ENCODE measurements at regions not wholly inside any gene's neighbourhood (a gene's known extent, or its start where the extent isn't known, plus 50 kb on each side); places are given as distances from the start of the nearest gene placed in this dataset.

- no peaks in the 10 kb centered on the region for H3K4me1 Mint-ChIP-seq
- no peak overlapping the region for H3K27ac Mint-ChIP-seq (ENCODE audit: low read depth)
- DNase-seq (ENCODE audit: low spot score in 2 of 2): no peak
- no peak for ATAC-seq (replicated peaks; ENCODE audit: extremely low read depth, poor library complexity, severe bottlenecking)
- peaks cover 15% of the 10 kb centered on the region for H3K9me3 Mint-ChIP-seq
- no peaks in the 10 kb centered on the region for H3K36me3 Mint-ChIP-seq (ENCODE audit: insufficient read depth)
- H3K27me3 Mint-ChIP-seq: no peaks in the 10 kb centered on the region
- no peak overlapping the region for H3K4me3 Mint-ChIP-seq
Measured at GRCh38 chr13:67440236-67440975, 210.3 kb upstream of the PCDH9 start.

- Mint-ChIP-seq H3K27ac (ENCODE audit: low read depth) (no peak overlapping the region), H3K4me1 (no peaks in the 10 kb centered on the region), H3K36me3 (ENCODE audit: insufficient read depth) (no peaks in the 10 kb centered on the region), H3K9me3 (peaks cover 15% of the 10 kb centered on the region), H3K4me3 (no peak overlapping the region), H3K27me3 (no peaks in the 10 kb centered on the region)
- DNase-seq (ENCODE audit: low spot score in 2 of 2): no peak
- no peak for ATAC-seq (replicated peaks; ENCODE audit: extremely low read depth, poor library complexity, severe bottlenecking)
Measured at GRCh38 chr13:67439365-67439764, 209.2 kb upstream of the PCDH9 start.

- DNase-seq (ENCODE audit: low spot score in 2 of 2): no peak
- no peak overlapping the region for H3K27ac Mint-ChIP-seq (ENCODE audit: low read depth)
- no peak overlapping the region for H3K4me3 Mint-ChIP-seq
- peaks cover 10% of the 10 kb centered on the region for H3K9me3 Mint-ChIP-seq
- H3K36me3 Mint-ChIP-seq (ENCODE audit: insufficient read depth): no peaks in the 10 kb centered on the region
- H3K4me1 Mint-ChIP-seq: no peaks in the 10 kb centered on the region
- no peak for ATAC-seq (replicated peaks; ENCODE audit: extremely low read depth, poor library complexity, severe bottlenecking)
- no peaks in the 10 kb centered on the region for H3K27me3 Mint-ChIP-seq
Measured at GRCh38 chr13:67438465-67438864, 208.3 kb upstream of the PCDH9 start.

DNA sequence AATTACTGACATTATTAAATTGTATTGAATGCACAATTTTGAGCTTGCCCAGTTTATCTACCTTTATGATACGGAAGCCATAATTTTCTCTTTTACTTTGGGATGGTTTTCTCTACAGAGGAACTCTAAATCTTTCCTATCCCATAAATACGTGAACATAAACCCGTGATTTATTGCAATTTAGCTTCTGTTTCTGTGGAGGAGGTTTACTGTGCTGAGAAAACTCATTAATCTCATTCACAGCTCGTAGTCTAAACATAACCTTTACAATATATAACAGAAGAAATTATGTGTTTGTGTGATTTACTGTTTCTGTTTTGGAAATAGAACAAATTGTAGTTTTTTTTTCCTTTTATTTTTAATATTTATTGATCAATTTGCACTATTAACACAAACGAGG lies 207.1 kb upstream of the PCDH9 start:
- DNase-seq (ENCODE audit: low spot score in 2 of 2) (no peak), ATAC-seq (replicated peaks; ENCODE audit: extremely low read depth, poor library complexity, severe bottlenecking) (no peak)
- Mint-ChIP-seq H3K27ac (ENCODE audit: low read depth) (no peak overlapping the region), H3K4me3 (no peak overlapping the region), H3K36me3 (ENCODE audit: insufficient read depth) (no peaks in the 10 kb centered on the region), H3K4me1 (no peaks in the 10 kb centered on the region), H3K9me3 (peaks cover 2% of the 10 kb centered on the region), H3K27me3 (no peaks in the 10 kb centered on the region)

- no peaks in the 10 kb centered on the region for H3K36me3 Mint-ChIP-seq (ENCODE audit: insufficient read depth)
Measured at GRCh38 chr13:67421475-67421874, 191.3 kb upstream of the PCDH9 start.

DNA sequence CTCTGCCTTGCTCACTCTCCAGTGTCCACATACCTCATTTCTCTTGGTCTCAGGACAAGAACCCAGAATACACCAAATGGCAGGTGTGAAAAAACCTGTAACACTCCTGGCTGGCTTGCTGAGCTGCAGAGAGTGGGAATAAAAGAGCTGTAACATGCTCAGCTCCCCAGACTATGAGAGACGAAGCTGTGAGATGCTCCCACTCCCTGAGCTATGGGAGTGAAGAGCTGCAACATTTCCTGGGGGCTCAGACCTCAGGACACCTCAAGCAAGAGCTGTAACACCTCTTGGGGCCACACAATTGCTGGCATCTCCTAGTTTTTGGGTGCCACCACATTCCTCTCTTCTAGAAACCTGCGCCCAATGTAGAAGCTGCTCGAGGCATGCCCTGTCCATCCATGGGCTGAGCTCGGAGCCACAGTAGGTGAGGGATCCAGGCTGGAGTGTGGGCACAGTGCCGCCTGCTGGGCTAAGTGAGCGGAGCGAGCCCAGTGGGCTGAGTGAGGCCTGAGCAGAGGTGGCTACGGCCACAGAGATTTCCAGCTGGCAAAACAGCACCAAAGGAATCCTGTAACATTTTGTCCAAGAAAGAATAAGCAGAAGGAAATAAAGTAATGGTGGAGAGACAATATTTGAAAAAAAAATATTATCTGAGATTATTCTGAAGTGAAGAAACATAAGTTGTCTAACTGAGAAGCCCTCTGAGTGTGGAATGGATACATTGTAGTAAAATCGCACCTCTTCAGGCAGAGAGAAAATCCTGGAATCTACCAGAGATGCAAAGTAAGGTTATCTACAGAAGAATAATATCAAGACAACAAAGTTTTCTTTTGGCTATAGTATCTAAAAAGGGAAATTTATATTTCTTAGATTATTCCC lies 186.2 kb upstream of the PCDH9 start:
- Mint-ChIP-seq H3K27ac (ENCODE audit: low read depth) (no peak overlapping the region), H3K9me3 (peaks cover 12% of the 10 kb centered on the region), H3K27me3 (no peaks in the 10 kb centered on the region), H3K36me3 (ENCODE audit: insufficient read depth) (no peaks in the 10 kb centered on the region), H3K4me3 (no peak overlapping the region), H3K4me1 (no peaks in the 10 kb centered on the region)
- ATAC-seq (replicated peaks; ENCODE audit: extremely low read depth, poor library complexity, severe bottlenecking) (no peak), DNase-seq (ENCODE audit: low spot score in 2 of 2) (no peak)

More at GRCh38 chr13:67421475-67421874, 191.3 kb upstream of the PCDH9 start:
- no peaks in the 10 kb centered on the region for H3K27me3 Mint-ChIP-seq
- H3K9me3 Mint-ChIP-seq: peaks cover 5% of the 10 kb centered on the region
- no peak overlapping the region for H3K27ac Mint-ChIP-seq (ENCODE audit: low read depth)
- no peak for DNase-seq (ENCODE audit: low spot score in 2 of 2)
- no peaks in the 10 kb centered on the region for H3K4me1 Mint-ChIP-seq
- H3K4me3 Mint-ChIP-seq: no peak overlapping the region
- ATAC-seq (replicated peaks; ENCODE audit: extremely low read depth, poor library complexity, severe bottlenecking): no peak

GRCh38 chr13:67410645-67411044 lies 180.5 kb upstream of the PCDH9 start:
- Mint-ChIP-seq H3K27me3 (no peaks in the 10 kb centered on the region), H3K9me3 (peaks cover 12% of the 10 kb centered on the region), H3K4me3 (no peak overlapping the region), H3K27ac (ENCODE audit: low read depth) (no peak overlapping the region), H3K4me1 (no peaks in the 10 kb centered on the region), H3K36me3 (ENCODE audit: insufficient read depth) (no peaks in the 10 kb centered on the region)
- ATAC-seq (replicated peaks; ENCODE audit: extremely low read depth, poor library complexity, severe bottlenecking) (no peak), DNase-seq (ENCODE audit: low spot score in 2 of 2) (no peak)

DNA sequence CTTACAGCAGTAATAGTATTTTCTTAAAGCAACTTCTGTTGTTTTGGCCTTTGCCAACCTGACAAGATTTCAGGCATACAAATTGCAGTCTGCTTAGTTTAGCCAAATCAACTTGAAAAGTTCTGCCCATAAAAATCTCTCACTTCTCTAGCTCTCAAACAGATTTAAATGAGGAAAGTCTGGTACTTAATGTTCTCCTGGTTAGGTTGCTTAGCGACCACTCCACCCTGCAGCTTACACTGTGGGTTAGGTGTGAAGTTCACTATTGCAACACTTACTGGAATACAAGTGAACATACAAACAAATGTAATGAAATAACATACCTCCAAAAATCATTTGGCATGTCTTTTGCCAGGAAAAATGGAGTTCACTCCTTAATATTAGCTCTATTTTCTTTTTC lies 178.7 kb upstream of the PCDH9 start:
- ATAC-seq (replicated peaks; ENCODE audit: extremely low read depth, poor library complexity, severe bottlenecking): no peak
- DNase-seq (ENCODE audit: low spot score in 2 of 2): no peak
- H3K27me3 Mint-ChIP-seq: no peaks in the 10 kb centered on the region
- no peaks in the 10 kb centered on the region for H3K36me3 Mint-ChIP-seq (ENCODE audit: insufficient read depth)
- H3K27ac Mint-ChIP-seq (ENCODE audit: low read depth): no peak overlapping the region
- H3K9me3 Mint-ChIP-seq: peaks cover 9% of the 10 kb centered on the region
- no peak overlapping the region for H3K4me3 Mint-ChIP-seq
- no peaks in the 10 kb centered on the region for H3K4me1 Mint-ChIP-seq

DNA sequence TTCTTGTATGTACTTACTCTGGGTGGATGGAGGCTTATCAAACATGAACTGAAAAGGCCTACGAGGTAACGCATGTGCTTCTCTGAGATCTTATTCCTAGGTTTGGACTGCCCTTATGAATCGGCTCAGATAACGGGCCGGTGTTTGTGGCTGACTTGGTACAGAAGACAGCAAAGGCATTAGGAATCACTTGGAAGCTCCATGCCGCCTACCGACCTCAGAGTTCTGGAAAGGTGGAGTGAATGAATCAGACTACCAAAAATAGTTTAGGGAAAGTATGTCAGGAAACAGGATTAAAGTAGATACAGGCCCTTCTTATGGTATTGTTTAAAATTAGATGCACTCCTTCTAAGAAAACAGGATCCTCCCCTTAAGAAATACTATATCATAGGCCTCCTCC lies 172.4 kb upstream of the PCDH9 start:
- no peaks in the 10 kb centered on the region for H3K36me3 Mint-ChIP-seq (ENCODE audit: insufficient read depth)
- no peak overlapping the region for H3K27ac Mint-ChIP-seq (ENCODE audit: low read depth)
- DNase-seq (ENCODE audit: low spot score in 2 of 2) (no peak), ATAC-seq (replicated peaks; ENCODE audit: extremely low read depth, poor library complexity, severe bottlenecking) (no peak)
- no peaks in the 10 kb centered on the region for H3K27me3 Mint-ChIP-seq
- H3K4me3 Mint-ChIP-seq: no peak overlapping the region
- H3K9me3 Mint-ChIP-seq: peaks cover 24% of the 10 kb centered on the region
- no peaks in the 10 kb centered on the region for H3K4me1 Mint-ChIP-seq

- Mint-ChIP-seq H3K4me1 (no peaks in the 10 kb centered on the region), H3K36me3 (ENCODE audit: insufficient read depth) (no peaks in the 10 kb centered on the region), H3K27ac (ENCODE audit: low read depth) (no peak overlapping the region), H3K27me3 (no peaks in the 10 kb centered on the region), H3K4me3 (no peak overlapping the region), H3K9me3 (peaks cover 25% of the 10 kb centered on the region)
- DNase-seq (ENCODE audit: low spot score in 2 of 2) (no peak), ATAC-seq (replicated peaks; ENCODE audit: extremely low read depth, poor library complexity, severe bottlenecking) (no peak)
Measured at GRCh38 chr13:67395577-67395976, 165.4 kb upstream of the PCDH9 start.

- Mint-ChIP-seq H3K36me3 (ENCODE audit: insufficient read depth) (no peaks in the 10 kb centered on the region), H3K27me3 (no peaks in the 10 kb centered on the region), H3K4me3 (no peak overlapping the region), H3K27ac (ENCODE audit: low read depth) (no peak overlapping the region), H3K9me3 (peaks cover 23% of the 10 kb centered on the region), H3K4me1 (no peaks in the 10 kb centered on the region)
- no peak for ATAC-seq (replicated peaks; ENCODE audit: extremely low read depth, poor library complexity, severe bottlenecking)
- no peak for DNase-seq (ENCODE audit: low spot score in 2 of 2)
Measured at GRCh38 chr13:67392014-67392413, 161.9 kb upstream of the PCDH9 start.

DNA sequence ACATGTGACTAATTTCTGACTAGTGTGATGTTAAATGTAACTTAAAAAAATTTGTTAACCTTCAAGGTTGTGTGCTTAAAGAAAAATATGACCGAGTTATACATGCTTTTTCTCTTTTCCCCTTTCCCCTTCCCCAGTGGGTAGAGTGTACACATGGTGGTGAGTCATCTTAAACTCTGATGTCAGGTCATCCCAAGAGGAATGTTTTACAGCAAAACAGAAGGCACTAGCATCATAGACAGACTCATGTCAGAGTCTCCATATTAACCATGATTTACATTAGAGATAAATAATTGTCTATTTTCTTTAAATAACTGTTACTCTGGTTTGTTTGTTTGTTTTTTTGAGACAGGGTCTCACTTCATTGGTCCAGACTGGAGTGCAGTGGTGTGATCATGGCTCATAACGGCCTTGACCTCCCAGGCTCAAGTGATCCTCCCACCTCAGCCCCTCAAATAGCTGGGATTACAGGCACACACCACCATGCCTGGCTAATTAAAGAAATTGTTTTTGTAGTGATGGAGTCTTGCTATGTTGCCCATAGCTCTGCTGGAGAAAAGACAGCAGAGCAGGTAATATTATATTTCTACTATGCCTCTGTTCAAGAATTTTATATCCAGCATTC lies 160.4 kb upstream of the PCDH9 start:
- Mint-ChIP-seq H3K4me3 (no peak overlapping the region), H3K4me1 (no peaks in the 10 kb centered on the region), H3K9me3 (peaks cover 28% of the 10 kb centered on the region), H3K27me3 (no peaks in the 10 kb centered on the region), H3K27ac (ENCODE audit: low read depth) (no peak overlapping the region), H3K36me3 (ENCODE audit: insufficient read depth) (no peaks in the 10 kb centered on the region)
- DNase-seq (ENCODE audit: low spot score in 2 of 2) (no peak), ATAC-seq (replicated peaks; ENCODE audit: extremely low read depth, poor library complexity, severe bottlenecking) (no peak)

- Mint-ChIP-seq H3K36me3 (ENCODE audit: insufficient read depth) (no peaks in the 10 kb centered on the region), H3K4me3 (no peak overlapping the region), H3K27ac (ENCODE audit: low read depth) (no peak overlapping the region), H3K9me3 (peaks cover 26% of the 10 kb centered on the region), H3K4me1 (no peaks in the 10 kb centered on the region), H3K27me3 (no peaks in the 10 kb centered on the region)
- DNase-seq (ENCODE audit: low spot score in 2 of 2): no peak
- no peak for ATAC-seq (replicated peaks; ENCODE audit: extremely low read depth, poor library complexity, severe bottlenecking)
Measured at GRCh38 chr13:67389171-67389570, 159.0 kb upstream of the PCDH9 start.
